Osteocyte (in vitro differentiated cells): ENCODE measurements at regions not wholly inside any gene's neighbourhood (a gene's known extent, or its start where the extent isn't known, plus 50 kb on each side); places are given as distances from the start of the nearest gene placed in this dataset.
A peak's percentile ranks its signal among the peaks of the same experiment; 100 is the strongest.

Source experiments
- DNase-seq: peaks from one replicate; pipeline ENCODE4 v3.0.0; 2021; ENCODE audit warnings: mixed read lengths; ENCODE audit not compliant: unreplicated experiment; ENCODE audit errors: extremely low spot score
- H3K27ac Mint-ChIP-seq: one replicate; pipeline ENCODE4 v1.8.0; 2021; ENCODE audit warnings: mild to moderate bottlenecking, mixed read lengths; ENCODE audit not compliant: unreplicated experiment
- H3K27me3 Mint-ChIP-seq: one replicate; pipeline ENCODE4 v1.8.0; 2021; ENCODE audit warnings: mixed read lengths; ENCODE audit not compliant: unreplicated experiment
- H3K36me3 Mint-ChIP-seq: one replicate; pipeline ENCODE4 v1.8.0; 2021; ENCODE audit warnings: mixed read lengths; ENCODE audit not compliant: unreplicated experiment
- H3K4me1 Mint-ChIP-seq: one replicate; pipeline ENCODE4 v1.8.0; 2021; ENCODE audit warnings: mixed read lengths; ENCODE audit not compliant: unreplicated experiment
- H3K4me3 Mint-ChIP-seq: one replicate; pipeline ENCODE4 v1.8.0; 2021; ENCODE audit warnings: mild to moderate bottlenecking, moderate library complexity, mixed read lengths; ENCODE audit not compliant: unreplicated experiment
- H3K9me3 Mint-ChIP-seq: one replicate; pipeline ENCODE4 v1.8.0; 2021; ENCODE audit warnings: mixed read lengths; ENCODE audit not compliant: unreplicated experiment
- TF ChIP-seq, protein P1 (sequence below): fragments of 200-600 bp; sonication (generic); IDR thresholded peaks from 2 replicates; pipeline ENCODE4 v1.5.0; 2021; ENCODE audit warnings: antibody characterized with exemption, mild to moderate bottlenecking, moderate library complexity

DNA sequence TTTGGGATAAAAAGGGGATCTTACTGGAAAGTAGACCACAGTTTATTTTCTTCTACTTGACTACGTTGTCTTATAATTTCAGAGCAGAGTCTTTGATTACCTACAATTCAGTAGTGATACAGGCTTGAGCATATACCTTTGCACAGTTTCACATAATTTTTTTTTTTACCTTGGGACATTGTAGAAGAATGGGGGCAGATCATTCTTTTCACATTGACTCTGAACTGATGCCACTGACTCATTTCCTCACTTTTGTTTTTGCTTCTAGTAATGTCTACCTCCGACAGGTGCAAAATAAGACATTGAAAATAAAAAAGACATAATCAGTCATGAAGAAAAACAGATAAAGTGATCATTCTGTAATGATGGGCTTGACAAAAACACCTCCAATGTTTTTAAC is 688.3 kb upstream of the CHORDC1 start:
- TF ChIP-seq, protein P1, sequence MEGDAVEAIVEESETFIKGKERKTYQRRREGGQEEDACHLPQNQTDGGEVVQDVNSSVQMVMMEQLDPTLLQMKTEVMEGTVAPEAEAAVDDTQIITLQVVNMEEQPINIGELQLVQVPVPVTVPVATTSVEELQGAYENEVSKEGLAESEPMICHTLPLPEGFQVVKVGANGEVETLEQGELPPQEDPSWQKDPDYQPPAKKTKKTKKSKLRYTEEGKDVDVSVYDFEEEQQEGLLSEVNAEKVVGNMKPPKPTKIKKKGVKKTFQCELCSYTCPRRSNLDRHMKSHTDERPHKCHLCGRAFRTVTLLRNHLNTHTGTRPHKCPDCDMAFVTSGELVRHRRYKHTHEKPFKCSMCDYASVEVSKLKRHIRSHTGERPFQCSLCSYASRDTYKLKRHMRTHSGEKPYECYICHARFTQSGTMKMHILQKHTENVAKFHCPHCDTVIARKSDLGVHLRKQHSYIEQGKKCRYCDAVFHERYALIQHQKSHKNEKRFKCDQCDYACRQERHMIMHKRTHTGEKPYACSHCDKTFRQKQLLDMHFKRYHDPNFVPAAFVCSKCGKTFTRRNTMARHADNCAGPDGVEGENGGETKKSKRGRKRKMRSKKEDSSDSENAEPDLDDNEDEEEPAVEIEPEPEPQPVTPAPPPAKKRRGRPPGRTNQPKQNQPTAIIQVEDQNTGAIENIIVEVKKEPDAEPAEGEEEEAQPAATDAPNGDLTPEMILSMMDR, result no peak
- no peak overlapping the region for H3K4me3 Mint-ChIP-seq
- no peak overlapping the region for H3K27ac Mint-ChIP-seq
- peaks cover 5% of the 10 kb centered on the region for H3K27me3 Mint-ChIP-seq
- no peaks in the 10 kb centered on the region for H3K9me3 Mint-ChIP-seq
- H3K4me1 Mint-ChIP-seq, result no peaks in the 10 kb centered on the region
- no peaks in the 10 kb centered on the region for H3K36me3 Mint-ChIP-seq
- DNase-seq, result no peak

DNA sequence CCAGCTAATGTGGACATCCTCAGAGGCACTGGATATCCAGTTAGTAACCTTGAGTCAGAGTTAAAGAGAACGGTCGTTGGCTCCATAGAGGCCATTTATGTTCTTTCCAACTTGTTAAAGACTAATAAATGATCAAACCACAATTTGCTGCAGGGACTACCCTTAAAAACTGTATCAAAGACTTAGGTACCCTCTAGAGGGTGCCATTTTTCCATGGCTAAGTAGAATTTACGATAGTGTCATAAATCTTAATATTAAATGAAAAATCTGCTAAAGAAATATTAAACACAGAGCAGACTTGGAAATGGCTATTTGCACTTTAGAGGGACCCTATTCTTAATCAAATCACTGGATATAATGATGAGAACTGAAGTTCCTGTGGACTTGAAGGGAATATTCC is 685.2 kb upstream of the CHORDC1 start:
- H3K9me3 Mint-ChIP-seq, result no peaks in the 10 kb centered on the region
- no peaks in the 10 kb centered on the region for H3K36me3 Mint-ChIP-seq
- no peak for DNase-seq

DNA sequence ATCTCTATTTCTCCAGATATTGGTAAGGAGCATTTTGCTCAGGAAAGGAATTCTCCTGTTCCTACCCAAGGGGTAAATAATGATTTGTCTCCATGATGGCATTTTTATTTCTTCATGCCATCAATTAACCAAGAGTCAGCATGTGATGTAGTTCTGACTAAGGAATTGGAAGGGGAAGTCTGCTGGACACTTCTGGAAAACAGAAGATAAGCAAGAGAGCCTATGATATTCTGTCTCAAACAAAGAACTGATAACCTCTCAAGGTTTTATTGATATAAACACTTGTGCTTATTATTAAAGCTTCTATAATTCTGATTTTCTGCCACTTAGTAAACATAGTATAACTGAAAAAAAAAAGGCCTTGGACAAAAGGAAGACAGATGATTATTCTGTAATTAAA is 673.0 kb upstream of the CHORDC1 start:
- DNase-seq, result no peak
- Mint-ChIP-seq H3K27me3 (peaks cover 7% of the 10 kb centered on the region), H3K27ac (no peak overlapping the region), H3K36me3 (no peaks in the 10 kb centered on the region), H3K4me1 (no peaks in the 10 kb centered on the region), H3K4me3 (no peak overlapping the region), H3K9me3 (no peaks in the 10 kb centered on the region)
- TF ChIP-seq, protein P1, result no peak

More for the DNA sequence above, 685.2 kb upstream of the CHORDC1 start:
- Mint-ChIP-seq H3K27me3 (peaks cover 11% of the 10 kb centered on the region), H3K4me3 (no peak overlapping the region), H3K4me1 (no peaks in the 10 kb centered on the region), H3K27ac (no peak overlapping the region)
- TF ChIP-seq, protein P1, result peak; percentile 51

DNA sequence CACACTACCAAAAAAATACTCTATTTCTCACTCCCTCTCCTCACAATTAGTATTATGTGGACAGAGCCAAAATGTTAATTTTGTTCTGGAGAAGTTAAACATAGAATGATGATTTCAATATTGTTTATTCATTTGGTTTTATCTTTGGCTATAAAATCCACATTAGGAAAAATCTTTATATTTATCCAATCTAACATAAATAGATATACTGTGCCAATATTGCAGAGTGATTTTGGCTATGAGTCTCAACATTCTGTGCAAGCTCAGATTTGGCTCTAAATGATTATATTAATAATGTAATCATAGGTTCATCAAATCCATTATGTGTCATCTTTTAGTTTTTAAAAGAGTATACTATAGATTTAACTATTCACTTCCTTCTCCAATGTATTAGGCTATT is 667.5 kb upstream of the CHORDC1 start:
- Mint-ChIP-seq H3K9me3 (no peaks in the 10 kb centered on the region), H3K36me3 (no peaks in the 10 kb centered on the region), H3K4me3 (no peak overlapping the region), H3K4me1 (no peaks in the 10 kb centered on the region), H3K27me3 (peaks cover 2% of the 10 kb centered on the region), H3K27ac (no peak overlapping the region)
- TF ChIP-seq, protein P1, result no peak
- no peak for DNase-seq

DNA sequence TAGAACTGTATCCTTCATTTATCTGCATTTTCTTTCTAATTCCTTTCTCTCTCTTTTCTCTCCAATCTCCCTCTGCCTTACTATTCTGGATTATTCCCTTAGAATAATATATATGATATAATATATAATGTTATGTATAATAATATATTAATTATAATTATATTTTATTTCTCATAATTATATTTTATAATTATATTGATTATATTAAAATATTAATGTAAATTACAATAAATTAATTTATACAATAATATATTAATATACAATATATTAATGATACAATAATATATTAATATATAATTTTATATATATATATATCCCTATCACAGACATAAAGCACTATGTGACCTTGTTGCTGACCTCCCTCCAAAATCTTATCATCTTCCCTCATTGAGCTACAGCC is 661.3 kb upstream of the CHORDC1 start:
- Mint-ChIP-seq H3K4me3 (no peak overlapping the region), H3K36me3 (no peaks in the 10 kb centered on the region), H3K4me1 (no peaks in the 10 kb centered on the region), H3K27ac (no peak overlapping the region), H3K9me3 (no peaks in the 10 kb centered on the region), H3K27me3 (peaks cover 2% of the 10 kb centered on the region)
- TF ChIP-seq, protein P1, result no peak
- no peak for DNase-seq
